HCEC 1CT (cell line): ENCODE measurements at regions not wholly inside any gene's neighbourhood (a gene's known extent, or its start where the extent isn't known, plus 50 kb on each side); places are given as distances from the start of the nearest gene placed in this dataset.

ENCODE experiments used
- DNase-seq: peaks from one replicate; pipeline ENCODE4 v3.0.0-alpha.2; 2017

- DNase-seq = no peak
Observed at GRCh38 chr5:3736926-3737325, 141.3 kb downstream of the IRX1 start.

GRCh38 chr5:3738919-3739318, 143.3 kb downstream of the IRX1 start:
- no peak for DNase-seq

- DNase-seq = no peak
Observed at GRCh38 chr5:3740546-3741373, 145.1 kb downstream of the IRX1 start.

- no peak for DNase-seq
Observed at GRCh38 chr5:3741374-3741770, 145.7 kb downstream of the IRX1 start.

- DNase-seq = no peak
Observed at GRCh38 chr5:3742750-3743149, 147.1 kb downstream of the IRX1 start.

GRCh38 chr5:3751846-3752245, 156.2 kb downstream of the IRX1 start:
- no peak for DNase-seq

- no peak for DNase-seq
Observed at GRCh38 chr5:3778000-3778550, 182.4 kb downstream of the IRX1 start.

GRCh38 chr5:3778945-3779344, 183.3 kb downstream of the IRX1 start:
- no peak for DNase-seq

GRCh38 chr5:3780278-3780677, 184.6 kb downstream of the IRX1 start:
- DNase-seq = no peak

- DNase-seq = no peak
Observed at GRCh38 chr5:3780907-3781306, 185.3 kb downstream of the IRX1 start.

GRCh38 chr5:3784854-3785253, 189.2 kb downstream of the IRX1 start:
- no peak for DNase-seq

GRCh38 chr5:3786165-3786564, 190.5 kb downstream of the IRX1 start:
- DNase-seq = no peak

- no peak for DNase-seq
Observed at GRCh38 chr5:3786891-3787430, 191.3 kb downstream of the IRX1 start.

- DNase-seq = no peak
Observed at GRCh38 chr5:3787604-3788003, 192.0 kb downstream of the IRX1 start.

- DNase-seq = no peak
Observed at GRCh38 chr5:3789519-3790193, 194.0 kb downstream of the IRX1 start.

- no peak for DNase-seq
Observed at GRCh38 chr5:3793162-3793561, 197.5 kb downstream of the IRX1 start.

GRCh38 chr5:3794611-3795010, 199.0 kb downstream of the IRX1 start:
- no peak for DNase-seq

GRCh38 chr5:3796736-3797135, 201.1 kb downstream of the IRX1 start:
- no peak for DNase-seq

GRCh38 chr5:3801967-3802366, 206.3 kb downstream of the IRX1 start:
- DNase-seq = no peak

GRCh38 chr5:3809455-3809854, 213.8 kb downstream of the IRX1 start:
- no peak for DNase-seq

- DNase-seq = no peak
Observed at GRCh38 chr5:3811116-3811515, 215.5 kb downstream of the IRX1 start.

- DNase-seq = no peak
Observed at GRCh38 chr5:3818624-3819023, 223.0 kb downstream of the IRX1 start.

- no peak for DNase-seq
Observed at GRCh38 chr5:3825531-3826451, 230.2 kb downstream of the IRX1 start.
